HG03175 (cell line): ENCODE measurements at regions not wholly inside any gene's neighbourhood (a gene's known extent, or its start where the extent isn't known, plus 50 kb on each side); places are given as distances from the start of the nearest gene placed in this dataset.

Experiments
- ATAC-seq: cut with Tn5 transposase; IDR thresholded peaks from one replicate; pipeline ENCODE4 v1.9.1; 2021; ENCODE audit warnings: mild to moderate bottlenecking, moderate library complexity; ENCODE audit not compliant: unreplicated experiment

- ATAC-seq, result no peak
Observed at GRCh38 chr2:45074713-45075112, 65.5 kb upstream of the SIX2 start.

GRCh38 chr2:45072862-45073237 lies 63.6 kb upstream of the SIX2 start:
- no peak for ATAC-seq

GRCh38 chr2:45072064-45072861 lies 63.0 kb upstream of the SIX2 start:
- ATAC-seq, result no peak

GRCh38 chr2:45070113-45070652 lies 60.9 kb upstream of the SIX2 start:
- ATAC-seq, result no peak

GRCh38 chr2:45069684-45070083 lies 60.4 kb upstream of the SIX2 start:
- no peak for ATAC-seq

- no peak for ATAC-seq
Observed at GRCh38 chr2:45068571-45069140, 59.4 kb upstream of the SIX2 start.

- ATAC-seq, result no peak
Observed at GRCh38 chr2:45067859-45068570, 58.8 kb upstream of the SIX2 start.
